ENCODE measurements at regions not wholly inside any gene's neighbourhood (a gene's known extent, or its start where the extent isn't known, plus 50 kb on each side); places are given as distances from the start of the nearest gene placed in this dataset.
"Not testable (repeated sequence)": the region's sequence is repeated elsewhere in the genome, so short reads cannot be mapped to it uniquely, and the experiment has no call there.

DNA sequence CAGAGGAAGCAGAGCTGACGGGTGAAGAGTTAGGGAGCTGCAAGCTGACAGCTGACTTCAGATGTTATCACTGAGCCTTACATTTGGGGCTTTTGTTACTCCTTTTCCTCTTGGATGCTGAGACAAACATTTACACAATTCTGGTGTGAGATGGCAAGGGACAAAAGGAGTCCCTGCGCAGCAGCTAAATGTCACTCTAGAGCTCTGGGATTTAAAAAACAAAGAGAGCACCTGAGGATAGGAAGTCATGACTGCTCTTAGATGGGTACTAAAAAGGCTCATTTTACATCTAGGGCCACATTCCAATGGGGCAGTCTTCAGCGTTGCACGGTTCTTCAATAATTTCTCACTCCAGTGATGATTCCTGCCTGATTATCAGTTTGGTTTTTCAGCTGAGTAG, 204.5 kb downstream of the RAB38 start:
- no peak for DNase-seq

DNA sequence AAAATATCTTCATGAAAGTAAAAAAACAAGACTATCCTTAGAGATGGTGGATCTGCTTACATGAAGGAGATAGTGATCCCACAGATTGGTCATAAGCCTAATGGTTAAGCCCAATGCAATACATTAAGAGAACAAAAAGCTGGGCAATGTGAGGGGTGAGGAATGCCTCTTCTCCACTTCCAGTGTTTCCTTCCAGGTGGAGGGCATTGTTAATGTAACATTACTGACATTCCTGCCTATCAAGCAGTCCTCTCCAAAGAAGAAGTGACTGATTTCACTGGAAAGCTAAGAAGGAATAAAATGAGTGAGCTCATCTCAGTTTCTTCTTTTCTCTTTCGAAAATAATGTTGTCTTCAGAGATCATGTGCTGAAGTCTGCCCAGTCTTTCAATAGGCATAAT, 207.8 kb downstream of the RAB38 start:
- DNase-seq = no peak

- DNase-seq = no peak
Measured at GRCh38 chr11:87966694-87967093, 208.5 kb downstream of the RAB38 start.

DNA sequence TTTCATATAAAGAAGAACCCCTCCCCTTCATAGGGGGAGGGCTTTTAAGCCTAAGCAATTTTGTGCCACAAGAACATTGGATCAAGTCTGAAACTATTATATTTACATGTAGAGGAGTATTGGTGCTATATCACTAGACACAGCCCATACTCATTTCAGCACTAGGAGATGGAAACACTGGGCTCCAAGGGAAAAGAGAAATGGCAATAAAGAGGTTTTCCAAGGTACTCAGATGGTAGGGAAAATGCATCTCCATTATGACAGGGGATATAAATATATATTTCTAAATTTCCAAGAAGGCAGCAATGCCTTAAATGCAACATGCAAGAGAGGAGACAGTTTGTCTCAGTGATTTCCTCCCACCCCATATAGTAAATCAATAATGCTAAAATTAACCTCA, 209.0 kb downstream of the RAB38 start:
- DNase-seq = no peak

DNA sequence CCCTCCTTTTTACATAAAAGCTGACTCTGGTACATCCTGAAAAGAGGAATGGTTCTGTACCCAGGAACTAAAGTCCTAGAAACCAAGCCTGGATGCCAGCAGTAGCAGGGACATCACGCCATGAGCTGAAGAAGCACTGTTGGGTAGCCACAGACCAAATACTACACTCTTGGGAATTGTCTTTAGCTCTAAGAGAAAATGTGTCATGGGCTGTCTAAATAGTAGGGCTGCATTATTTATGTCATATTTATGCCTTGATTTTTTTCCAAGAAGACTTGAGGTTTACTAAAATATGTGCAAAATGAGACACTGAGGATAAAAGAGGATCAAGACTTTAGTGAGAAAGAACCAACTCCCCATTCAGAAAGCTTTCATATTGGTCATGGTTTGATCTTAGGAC, 213.6 kb downstream of the RAB38 start:
- DNase-seq = no peak

DNA sequence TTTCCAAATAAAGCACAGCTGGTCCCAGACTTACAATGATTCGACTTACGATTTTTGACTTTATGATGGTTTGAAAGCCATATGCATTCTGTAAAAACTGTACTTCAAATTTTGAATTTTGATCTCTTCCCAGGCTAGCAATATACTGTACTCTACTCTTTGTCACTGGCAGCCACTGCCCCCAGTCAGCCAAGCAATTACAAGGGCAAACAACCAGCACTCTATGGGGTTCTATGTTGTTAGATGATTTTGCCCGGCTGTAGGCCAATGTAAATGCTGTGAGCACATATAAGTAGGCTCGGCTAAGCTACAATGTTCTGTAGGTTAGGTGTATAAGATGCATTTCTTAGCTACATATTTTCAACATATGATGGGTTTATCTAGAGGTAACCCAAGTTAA, 217.3 kb downstream of the RAB38 start:
- no peak for DNase-seq

GRCh38 chr11:87954476-87954875, 220.8 kb downstream of the RAB38 start:
- no peak for DNase-seq

DNA sequence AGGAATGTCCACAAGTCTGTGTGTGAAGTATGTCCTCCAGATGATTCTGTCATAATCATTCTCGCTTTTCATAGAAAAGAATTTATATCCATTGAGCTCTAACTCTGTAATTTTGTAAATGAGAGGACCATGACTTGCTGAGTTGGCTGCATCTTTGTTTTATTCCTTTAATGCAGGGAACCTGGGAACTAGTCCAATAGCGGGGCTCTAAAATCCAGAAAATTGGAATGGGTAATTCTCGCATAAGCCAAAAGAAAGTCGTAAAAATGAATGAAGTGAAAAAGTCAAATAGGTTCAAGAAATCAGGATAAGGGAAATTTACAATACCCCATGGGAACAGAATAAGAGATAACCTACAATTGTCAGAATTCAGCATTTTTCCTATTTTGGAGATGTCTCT, 232.5 kb downstream of the RAB38 start:
- no peak for DNase-seq

- DNase-seq = no peak
Measured at GRCh38 chr11:87934182-87934581, 241.1 kb downstream of the RAB38 start.

DNA sequence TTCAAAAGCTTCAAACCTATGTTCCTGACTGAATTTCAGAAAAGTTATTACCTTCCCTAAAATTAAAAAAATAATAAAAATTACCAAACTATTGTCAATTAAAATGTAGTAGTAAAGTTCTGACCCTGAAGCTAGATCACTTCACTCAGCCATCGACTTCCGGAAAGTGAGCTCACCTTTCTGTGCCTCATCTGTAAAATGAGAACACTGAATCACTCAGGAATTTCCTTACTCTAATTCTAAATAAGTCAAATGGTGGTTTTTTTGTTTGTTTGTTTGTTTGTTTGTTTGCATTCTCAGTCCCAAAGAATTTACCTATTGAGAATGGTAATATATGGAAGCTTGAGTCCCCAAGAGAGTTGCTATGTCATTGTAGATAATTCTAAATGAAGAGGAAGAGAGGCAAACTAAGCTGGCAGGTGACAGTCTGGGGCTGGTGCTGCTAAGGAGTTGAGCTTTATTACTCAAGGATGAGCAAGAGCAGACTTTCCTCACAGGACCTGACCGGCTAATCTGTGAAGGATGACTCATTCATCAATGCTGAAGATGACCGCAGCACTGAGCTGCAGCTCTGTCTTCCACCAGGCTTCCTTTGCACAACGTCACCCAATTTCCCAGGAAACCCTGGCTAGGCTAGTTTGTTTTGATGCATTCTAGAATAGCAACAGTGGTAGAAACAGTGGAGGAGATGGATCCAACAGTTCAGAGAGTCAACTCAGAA, 248.8 kb downstream of the RAB38 start:
- DNase-seq = no peak

DNA sequence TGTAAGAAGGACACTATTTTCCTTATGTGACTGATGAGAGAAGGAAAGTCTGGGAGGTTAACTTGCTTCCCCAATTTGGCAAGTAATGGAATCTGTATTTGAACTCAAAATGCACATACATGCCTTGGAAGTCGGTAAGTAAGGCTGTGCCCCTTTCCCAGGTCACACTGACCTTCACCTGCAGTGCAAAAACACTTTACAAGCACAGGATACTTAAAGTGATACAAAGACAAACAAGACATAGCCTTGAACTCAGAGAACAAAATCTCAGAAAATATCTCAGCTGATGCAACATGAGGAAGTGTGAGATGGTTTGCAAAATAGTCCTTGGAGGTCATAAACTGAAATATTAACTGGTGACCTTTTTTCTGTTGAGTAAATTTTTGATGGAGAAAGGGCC, 251.1 kb downstream of the RAB38 start:
- no peak for DNase-seq

DNA sequence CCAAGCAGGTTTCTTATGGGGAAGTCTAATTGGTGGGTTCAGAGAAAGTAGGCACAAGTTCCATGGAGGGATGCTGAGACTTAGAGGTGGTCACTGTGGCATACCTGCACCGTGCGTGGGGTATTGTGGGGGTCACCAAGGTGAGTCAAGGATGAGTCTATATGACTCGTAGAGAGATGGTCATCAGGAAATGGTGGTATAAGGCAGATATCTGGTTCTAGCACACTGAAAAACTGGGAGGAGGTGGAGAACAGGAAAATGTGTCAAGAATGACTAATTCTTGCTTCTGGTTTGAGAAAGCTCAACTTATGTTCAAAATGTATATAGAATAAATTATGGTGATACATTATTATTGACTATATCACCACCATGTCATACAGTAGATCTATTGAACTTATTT, 258.1 kb downstream of the RAB38 start:
- no peak for DNase-seq

- no peak for DNase-seq
Measured at GRCh38 chr11:87909178-87909577, 266.1 kb downstream of the RAB38 start.

GRCh38 chr11:87908086-87908485, 267.2 kb downstream of the RAB38 start:
- no peak for DNase-seq

DNA sequence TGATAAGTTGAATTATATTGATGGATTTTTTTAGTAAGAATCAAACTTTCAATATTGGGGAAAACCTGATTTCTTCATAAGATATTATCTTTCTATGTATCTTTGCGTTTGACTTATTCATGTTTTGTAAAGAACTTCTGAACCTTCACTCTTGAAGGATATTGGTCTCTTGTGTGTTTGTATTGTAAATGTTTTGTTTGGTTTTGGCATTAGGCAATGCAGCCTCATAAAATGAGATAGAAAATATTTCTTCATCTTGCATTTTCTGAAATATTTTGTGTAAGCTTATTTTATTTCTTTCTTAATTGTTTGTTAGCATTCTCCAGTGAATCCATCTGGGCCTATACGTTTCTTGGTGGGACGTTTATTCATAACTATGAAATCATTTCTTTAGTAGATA, 271.9 kb downstream of the RAB38 start:
- no peak for DNase-seq

DNA sequence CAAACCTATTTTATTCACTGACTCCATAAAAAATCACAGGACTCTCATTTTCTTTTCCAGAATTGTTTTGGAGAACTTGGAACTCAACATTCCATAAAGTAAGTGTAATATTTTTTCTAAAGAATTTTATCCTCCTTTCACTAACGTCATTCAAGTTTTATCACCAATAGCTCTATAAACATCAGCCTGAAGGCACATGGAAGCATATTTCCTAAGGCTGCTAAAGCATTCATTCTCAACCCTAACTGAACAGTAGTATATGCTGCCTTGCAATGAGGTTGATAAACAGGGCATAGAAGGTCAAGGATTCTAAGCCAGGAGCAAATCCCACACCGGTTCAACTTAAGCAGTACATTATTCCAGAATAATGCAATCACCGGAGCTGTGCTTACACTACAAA, 273.9 kb downstream of the RAB38 start:
- DNase-seq = no peak

DNA sequence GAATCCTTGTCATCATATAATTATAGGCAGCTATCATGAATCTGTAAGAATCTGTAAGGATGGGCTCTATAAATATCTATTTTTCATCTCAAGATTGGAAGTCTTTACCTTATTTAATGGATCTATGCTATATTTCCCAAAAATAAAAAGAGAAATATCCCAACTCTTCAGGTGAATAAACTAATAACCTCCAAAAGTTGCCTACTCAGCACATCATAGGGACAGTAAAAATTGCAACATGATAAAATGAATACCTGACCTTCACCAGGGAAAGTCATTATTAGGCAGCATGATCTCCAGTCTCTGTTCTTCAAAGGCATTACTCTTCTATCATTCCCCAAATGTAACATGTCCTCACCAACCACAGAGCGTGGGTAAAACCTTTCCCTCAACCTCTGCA, 277.3 kb downstream of the RAB38 start:
- no peak for DNase-seq

- no peak for DNase-seq
Measured at GRCh38 chr11:87897071-87897470, 278.2 kb downstream of the RAB38 start.

- no peak for DNase-seq
Measured at GRCh38 chr11:87894961-87895360, 280.3 kb downstream of the RAB38 start.

- DNase-seq = no peak
Measured at GRCh38 chr11:87892291-87892690, 283.0 kb downstream of the RAB38 start.

DNA sequence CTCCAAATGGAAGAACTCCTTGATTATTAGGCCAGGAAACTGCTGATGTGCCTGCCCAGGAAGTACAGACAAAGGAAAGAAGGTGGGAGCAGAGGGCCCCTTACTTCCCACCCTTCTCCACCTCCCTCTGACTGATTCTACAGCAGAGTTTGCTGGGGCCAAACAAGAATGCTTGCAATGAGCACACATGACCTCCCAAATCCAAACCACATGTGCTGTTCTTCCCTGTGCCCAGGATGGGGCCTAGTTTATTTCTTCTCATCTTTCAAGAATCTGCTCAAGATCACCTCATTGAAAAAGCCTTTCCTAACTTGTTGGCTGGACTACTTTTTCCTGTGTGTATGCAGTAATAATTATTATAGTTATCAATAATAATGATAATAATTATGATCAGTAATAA, 286.1 kb downstream of the RAB38 start:
- DNase-seq = no peak

DNA sequence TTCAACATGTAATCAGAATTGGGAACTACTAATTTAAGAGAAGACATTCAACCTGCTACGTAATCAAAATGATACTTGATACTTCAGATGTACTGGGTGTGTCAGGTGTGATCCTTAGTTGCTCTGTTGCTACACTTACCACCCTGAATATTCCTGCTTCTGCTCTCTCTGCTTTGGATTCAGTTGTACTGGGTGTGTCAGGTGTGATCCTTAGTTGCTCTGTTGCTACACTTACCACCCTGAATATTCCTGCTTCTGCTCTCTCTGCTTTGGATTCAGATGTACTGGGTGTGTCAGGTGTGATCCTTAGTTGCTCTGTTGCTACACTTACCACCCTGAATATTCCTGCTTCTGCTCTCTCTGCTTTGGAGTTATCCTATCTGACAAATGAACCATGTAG, 290.2 kb downstream of the RAB38 start:
- DNase-seq = not testable (repeated sequence)

- DNase-seq = no peak
Measured at GRCh38 chr11:87879118-87879517, 296.1 kb downstream of the RAB38 start.

DNA sequence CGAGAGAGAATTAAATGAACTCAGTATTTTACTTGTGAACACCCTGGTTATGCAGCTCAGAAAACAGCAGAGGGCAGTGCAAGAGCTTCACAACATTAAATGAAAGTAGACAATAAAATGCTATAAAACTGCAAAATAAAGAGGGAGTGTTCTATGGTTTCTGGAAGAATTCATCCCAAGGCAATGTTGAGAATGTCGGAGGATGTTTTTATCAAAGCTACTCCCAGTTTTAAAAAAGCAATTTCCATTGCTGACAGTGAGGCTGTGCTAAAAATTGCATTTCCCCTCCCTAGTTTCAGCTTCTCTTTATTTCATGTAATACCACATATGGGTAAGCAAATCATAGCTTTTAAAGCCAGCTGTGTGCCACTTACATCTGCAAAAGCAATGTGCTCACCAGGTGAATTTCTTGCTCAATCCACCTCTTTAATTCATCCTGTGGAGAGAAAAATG, 296.8 kb downstream of the RAB38 start:
- DNase-seq = peak; percentile 21

GRCh38 chr11:87871056-87871455, 304.2 kb downstream of the RAB38 start:
- DNase-seq = no peak

GRCh38 chr11:87870086-87870485, 305.2 kb downstream of the RAB38 start:
- no peak for DNase-seq

Measured in NCI-H1092 treated with DMSO at 0.1 percent for 48 hours (cell line).